GM12875 (cell line): ENCODE measurements at regions not wholly inside any gene's neighbourhood (a gene's known extent, or its start where the extent isn't known, plus 50 kb on each side); places are given as distances from the start of the nearest gene placed in this dataset.

ENCODE experiments used
- H3K4me3 ChIP-seq: one replicate; pipeline ENCODE4 v1.5.1; 2011; ENCODE audit warnings: low read depth, low read length, control low read depth
- TF ChIP-seq, protein P1 (sequence below): IDR thresholded peaks from 2 replicates; pipeline ENCODE4 v1.5.1; 2011; ENCODE audit warnings: low read depth, mild to moderate bottlenecking, control low read depth, inconsistent platforms, low read length, moderate library complexity, borderline replicate concordance; ENCODE audit not compliant: insufficient read depth

DNA sequence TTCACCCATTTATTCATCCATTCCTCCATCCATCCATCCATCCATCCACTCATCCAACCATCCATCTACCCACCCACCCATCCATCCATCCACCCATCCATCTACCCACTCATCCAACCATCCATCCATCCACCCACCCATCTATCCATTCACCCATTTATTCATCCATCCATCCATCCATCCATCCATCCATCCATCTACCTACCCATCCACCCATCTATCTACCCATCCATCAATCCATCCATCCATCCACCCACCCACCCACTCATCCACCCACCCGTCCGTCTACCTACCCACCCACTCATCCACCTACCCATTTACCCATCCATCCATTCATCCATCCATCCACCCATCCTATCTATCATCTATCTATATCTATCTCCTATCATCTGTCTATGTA, 169.4 kb upstream of the SHH start:
- no peak overlapping the region for H3K4me3 ChIP-seq
- TF ChIP-seq, protein P1, sequence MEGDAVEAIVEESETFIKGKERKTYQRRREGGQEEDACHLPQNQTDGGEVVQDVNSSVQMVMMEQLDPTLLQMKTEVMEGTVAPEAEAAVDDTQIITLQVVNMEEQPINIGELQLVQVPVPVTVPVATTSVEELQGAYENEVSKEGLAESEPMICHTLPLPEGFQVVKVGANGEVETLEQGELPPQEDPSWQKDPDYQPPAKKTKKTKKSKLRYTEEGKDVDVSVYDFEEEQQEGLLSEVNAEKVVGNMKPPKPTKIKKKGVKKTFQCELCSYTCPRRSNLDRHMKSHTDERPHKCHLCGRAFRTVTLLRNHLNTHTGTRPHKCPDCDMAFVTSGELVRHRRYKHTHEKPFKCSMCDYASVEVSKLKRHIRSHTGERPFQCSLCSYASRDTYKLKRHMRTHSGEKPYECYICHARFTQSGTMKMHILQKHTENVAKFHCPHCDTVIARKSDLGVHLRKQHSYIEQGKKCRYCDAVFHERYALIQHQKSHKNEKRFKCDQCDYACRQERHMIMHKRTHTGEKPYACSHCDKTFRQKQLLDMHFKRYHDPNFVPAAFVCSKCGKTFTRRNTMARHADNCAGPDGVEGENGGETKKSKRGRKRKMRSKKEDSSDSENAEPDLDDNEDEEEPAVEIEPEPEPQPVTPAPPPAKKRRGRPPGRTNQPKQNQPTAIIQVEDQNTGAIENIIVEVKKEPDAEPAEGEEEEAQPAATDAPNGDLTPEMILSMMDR: no peak

DNA sequence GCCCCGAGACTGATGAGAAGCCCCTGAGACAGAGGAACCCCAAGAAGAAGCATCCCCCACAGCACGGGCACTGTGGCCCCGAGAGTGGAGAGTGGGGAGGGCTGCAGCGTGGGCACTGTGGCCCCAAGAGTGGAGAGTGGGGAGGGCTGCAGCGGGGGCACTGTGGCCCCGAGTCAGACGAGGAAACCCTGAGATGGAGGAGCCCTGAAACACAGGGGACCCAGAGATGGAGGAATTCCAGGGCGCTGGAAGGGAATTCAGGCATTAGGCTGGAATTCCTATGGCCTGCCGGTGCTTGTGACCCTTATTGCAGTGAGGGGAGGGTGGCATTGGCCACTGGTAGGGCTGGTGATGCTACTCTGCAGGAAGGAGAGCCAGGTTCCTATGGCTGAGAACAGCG, 168.6 kb upstream of the SHH start:
- H3K4me3 ChIP-seq: no peak overlapping the region
- TF ChIP-seq, protein P1: no peak

DNA sequence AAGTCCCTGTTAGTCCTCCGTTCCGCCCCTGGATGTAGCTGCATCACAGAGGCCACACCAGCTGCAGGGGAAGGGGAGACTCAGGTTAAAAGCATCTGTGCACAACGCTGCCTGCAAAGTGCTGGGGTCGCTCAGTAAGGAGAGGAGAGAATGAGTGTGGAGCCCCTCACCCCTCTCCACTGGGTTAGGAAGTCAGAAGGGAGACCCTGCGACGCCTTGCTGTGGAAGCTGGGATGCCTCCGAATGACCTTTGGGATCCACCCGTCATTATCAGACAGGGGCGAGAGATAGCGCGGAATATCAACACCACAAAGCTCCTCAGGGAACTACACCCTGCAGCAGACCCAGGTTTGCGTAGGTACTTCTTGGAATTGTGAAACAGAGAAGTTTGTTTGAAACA, 167.7 kb upstream of the SHH start:
- H3K4me3 ChIP-seq: no peak overlapping the region
- TF ChIP-seq, protein P1: no peak

DNA sequence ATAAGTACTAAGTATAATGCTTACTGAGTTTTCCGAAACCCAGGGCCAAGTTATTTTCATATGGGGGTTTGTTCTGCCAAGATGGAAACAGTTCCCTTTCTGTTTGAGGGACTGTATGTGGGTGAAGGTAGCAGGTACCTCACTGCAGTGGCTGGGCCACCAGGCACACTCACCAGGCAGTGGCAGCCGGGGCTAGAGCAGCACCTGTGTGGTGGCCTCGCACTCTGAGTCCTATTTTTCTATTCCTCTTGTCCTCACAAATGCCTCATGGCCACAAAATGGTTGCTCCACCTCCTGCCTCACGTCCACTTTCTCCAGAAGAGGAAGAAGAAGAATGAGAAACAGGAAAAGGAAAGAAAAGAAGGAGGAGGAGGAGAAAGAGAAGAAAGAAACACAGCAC, 167.3 kb upstream of the SHH start:
- no peak overlapping the region for H3K4me3 ChIP-seq
- TF ChIP-seq, protein P1: no peak

DNA sequence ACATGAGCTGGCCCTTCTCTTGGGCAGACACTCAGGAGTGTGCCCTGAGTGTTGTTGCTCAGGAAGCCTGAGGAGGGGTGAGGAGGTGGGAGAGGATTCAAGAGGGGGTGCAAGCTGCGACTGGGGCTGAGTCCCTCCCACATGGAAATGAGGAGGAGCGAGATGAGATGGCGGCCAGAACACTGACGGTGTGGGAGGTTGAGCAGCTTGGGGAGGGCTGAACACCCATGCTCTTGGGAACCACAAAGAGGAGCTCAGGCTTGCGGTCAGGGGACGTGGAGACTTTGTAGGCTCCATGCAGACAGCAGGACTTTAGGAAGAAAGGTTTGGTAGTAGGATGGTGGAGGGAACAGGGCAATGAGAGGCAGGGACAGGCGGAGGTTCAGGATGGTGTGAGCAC, 163.2 kb upstream of the SHH start:
- no peak overlapping the region for H3K4me3 ChIP-seq
- TF ChIP-seq, protein P1: no peak

DNA sequence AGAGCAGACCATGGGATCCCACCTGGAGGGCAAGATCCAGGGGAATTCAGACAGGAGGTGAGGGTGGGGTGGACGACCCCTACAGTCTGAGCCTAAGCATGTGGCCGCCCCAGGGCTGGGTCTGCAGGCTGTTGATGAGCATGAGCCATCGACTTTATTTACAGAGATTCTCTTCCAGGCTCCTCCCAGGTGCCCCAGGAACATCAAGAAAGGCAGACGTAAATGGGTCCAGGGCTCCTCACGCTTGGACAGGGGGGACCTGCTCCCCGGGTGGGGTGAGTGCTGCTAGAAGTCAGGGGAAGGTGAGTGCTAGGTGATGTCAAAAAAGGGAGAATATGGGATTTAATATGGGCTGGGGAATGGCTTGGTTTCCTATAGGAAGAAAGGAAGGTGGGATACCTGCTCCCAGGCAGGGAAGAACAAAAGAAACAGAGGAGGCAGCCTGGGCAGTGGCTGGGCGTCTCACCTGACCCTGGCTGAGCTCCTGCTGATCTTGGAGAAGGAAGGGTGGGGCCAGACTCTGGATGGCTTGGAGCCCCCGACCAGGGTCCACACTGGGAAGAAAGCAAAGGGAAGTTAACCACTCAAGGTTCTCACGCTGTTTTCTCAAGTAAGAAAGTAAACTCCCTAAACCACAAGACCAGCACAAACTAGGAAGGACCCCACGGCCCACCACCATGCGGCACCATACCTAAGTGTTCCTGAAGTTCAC, 162.1 kb upstream of the SHH start:
- no peak overlapping the region for H3K4me3 ChIP-seq
- TF ChIP-seq, protein P1: no peak

DNA sequence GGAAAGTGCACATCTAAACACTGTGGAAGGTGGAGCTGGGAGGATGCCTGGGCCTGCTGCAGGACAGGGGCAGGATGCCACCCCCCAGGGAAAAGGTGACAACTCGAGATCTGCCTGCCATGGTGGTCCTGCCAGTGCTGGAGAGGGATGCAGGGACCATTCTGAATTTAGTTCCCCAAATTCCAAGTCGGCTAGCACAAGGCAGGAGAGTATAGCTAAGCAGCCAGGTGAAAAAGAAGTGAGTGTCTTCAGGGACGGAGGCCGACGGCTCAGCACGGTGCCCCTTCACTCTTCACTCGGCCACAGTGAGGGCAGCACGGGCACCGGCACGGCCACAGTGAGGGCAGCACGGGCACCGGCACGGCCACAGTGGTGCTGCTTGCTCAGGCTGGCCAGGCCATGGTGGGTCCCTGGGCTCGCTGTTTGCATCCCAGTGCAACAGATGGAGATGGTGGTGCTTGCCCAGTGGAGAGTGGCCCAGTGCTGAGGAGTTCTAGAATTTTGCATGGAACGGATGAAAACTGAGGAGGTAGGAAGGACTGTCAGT, 161.3 kb upstream of the SHH start:
- TF ChIP-seq, protein P1: no peak
- no peak overlapping the region for H3K4me3 ChIP-seq
